IMR-90 (cell line): ENCODE measurements at regions not wholly inside any gene's neighbourhood (a gene's known extent, or its start where the extent isn't known, plus 50 kb on each side); places are given as distances from the start of the nearest gene placed in this dataset.

ENCODE experiments used
- ATAC-seq: fragments of 200-7000 bp; cut with Tn5 transposase; 2 replicates; pipeline ENCODE4 v1.9.1; 2020; ENCODE audit warnings: low read depth, mild to moderate bottlenecking, moderate library complexity
- BruUV-seq: library from RNA; stranded (reverse); fragments of 400-500 nt; replicated peaks from 2 replicates; lab custom pipeline; 2021; lab: Mats Ljungman, UMichigan
- CTCF ChIA-PET: fragments of 300-600 bp; formaldehyde crosslinking; extraction: SDS; loops from one replicate; lab custom pipeline; 2021; ENCODE audit warnings: antibody characterized with exemption; lab: Yijun Ruan, JAX
- POLR2A ChIA-PET: fragments of 300-600 bp; sonication (Branson Sonifier 250); formaldehyde crosslinking; loops from one replicate; lab custom pipeline; 2022; ENCODE audit warnings: antibody characterized with exemption; ENCODE audit not compliant: unreplicated experiment; lab: Charles Lee
- DNase-seq: peaks from one replicate; pipeline ENCODE4 v3.0.0; 2013
- H2AFZ ChIP-seq: replicated peaks from 2 replicates; pipeline ENCODE3; 2013; ENCODE audit warnings: low read length, mild to moderate bottlenecking; ENCODE audit not compliant: poor library complexity
- H2AK5ac ChIP-seq: 2 replicates; pipeline ENCODE4 v1.6.1; 2013; ENCODE audit warnings: low read depth, low read length, inconsistent platforms
- H2AK9ac ChIP-seq: replicated peaks from 2 replicates; pipeline ENCODE3; 2013; ENCODE audit warnings: mild to moderate bottlenecking, low read depth, low read length, moderate library complexity; ENCODE audit not compliant: poor library complexity
- H2BK120ac ChIP-seq: 2 replicates; pipeline ENCODE4 v1.6.1; 2013; ENCODE audit warnings: low read depth, low read length, inconsistent platforms
- H2BK15ac ChIP-seq: 3 replicates; pipeline ENCODE4 v1.6.1; 2013; ENCODE audit warnings: low read depth, low read length, inconsistent platforms
- H2BK20ac ChIP-seq: 2 replicates; pipeline ENCODE4 v1.6.1; 2013; ENCODE audit warnings: low read depth, mild to moderate bottlenecking, inconsistent platforms, low read length, moderate library complexity
- H2BK5ac ChIP-seq: 2 replicates; pipeline ENCODE4 v1.6.1; 2013; ENCODE audit warnings: mild to moderate bottlenecking, low read depth, low read length, inconsistent platforms; ENCODE audit not compliant: poor library complexity, severe bottlenecking
- H3K14ac ChIP-seq: replicated peaks from 2 replicates; pipeline ENCODE4 v1.6.1; 2013; ENCODE audit warnings: low read depth, low read length, inconsistent platforms
- H3K18ac ChIP-seq: 2 replicates; pipeline ENCODE4 v1.6.1; 2013; ENCODE audit warnings: low read depth, low read length, control low read depth
- H3K23ac ChIP-seq: 2 replicates; pipeline ENCODE4 v1.6.1; 2013; ENCODE audit warnings: low read depth, low read length, inconsistent platforms
- H3K27ac ChIP-seq: 2 replicates; pipeline ENCODE4 v1.5.1; 2013; ENCODE audit warnings: mild to moderate bottlenecking, control low read depth, low read length; ENCODE audit not compliant: insufficient read depth
- H3K27me3 ChIP-seq: 2 replicates; pipeline ENCODE4 v1.6.1; 2013; ENCODE audit warnings: low read length; ENCODE audit not compliant: control insufficient read depth, insufficient read depth
- H3K36me3 ChIP-seq: 2 replicates; pipeline ENCODE4 v1.6.1; 2013; ENCODE audit warnings: low read length, mixed read lengths; ENCODE audit not compliant: control insufficient read depth, insufficient read depth
- H3K4ac ChIP-seq: 2 replicates; pipeline ENCODE4 v1.6.1; 2013; ENCODE audit warnings: low read depth, low read length, inconsistent platforms
- H3K4me1 ChIP-seq: 2 replicates; pipeline ENCODE4 v1.6.1; 2013; ENCODE audit warnings: low read length, mixed read lengths; ENCODE audit not compliant: control insufficient read depth, insufficient read depth
- H3K4me2 ChIP-seq: 2 replicates; pipeline ENCODE4 v1.6.1; 2013; ENCODE audit warnings: low read depth, mild to moderate bottlenecking, control low read depth, low read length, moderate library complexity
- H3K4me3 ChIP-seq: 2 replicates; pipeline ENCODE4 v1.5.1; 2013; ENCODE audit warnings: low read depth, mild to moderate bottlenecking, control low read depth, low read length, moderate library complexity; ENCODE audit not compliant: insufficient read depth
- H3K56ac ChIP-seq: 2 replicates; pipeline ENCODE4 v1.6.1; 2013; ENCODE audit warnings: low read length, inconsistent platforms; ENCODE audit not compliant: insufficient read depth; ENCODE audit errors: extremely low read depth
- H3K79me1 ChIP-seq, 2 experiments: 2 replicates each; pipeline ENCODE4 v1.6.1; 2013; ENCODE audit warnings: low read length in 2 of 2, inconsistent platforms in 1 of 2, low read depth in 1 of 2
- H3K9ac ChIP-seq: 2 replicates; pipeline ENCODE4 v1.6.1; 2013; ENCODE audit warnings: low read depth, low read length, control low read depth
- H3K9me1 ChIP-seq: 2 replicates; pipeline ENCODE4 v1.6.1; 2013; ENCODE audit warnings: low read length, inconsistent platforms; ENCODE audit not compliant: insufficient read depth
- H3K9me3 ChIP-seq: 2 replicates; pipeline ENCODE4 v1.6.1; 2013; ENCODE audit warnings: low read length; ENCODE audit not compliant: control insufficient read depth, insufficient read depth
- H4K20me1 ChIP-seq: 2 replicates; pipeline ENCODE4 v1.6.1; 2013; ENCODE audit warnings: low read length, inconsistent platforms; ENCODE audit not compliant: insufficient read depth
- H4K5ac ChIP-seq: 2 replicates; pipeline ENCODE4 v1.6.1; 2013; ENCODE audit warnings: mild to moderate bottlenecking, low read depth, low read length, control low read depth
- H4K8ac ChIP-seq, 2 experiments: 2 replicates each; pipeline ENCODE4 v1.6.1; 2013; ENCODE audit warnings: low read depth in 2 of 2, low read length in 2 of 2, control low read depth in 1 of 2, inconsistent platforms in 1 of 2
- H4K91ac ChIP-seq: 2 replicates; pipeline ENCODE4 v1.6.1; 2013; ENCODE audit warnings: low read depth, low read length, inconsistent platforms; ENCODE audit not compliant: insufficient read depth
- BHLHE40 ChIP-seq: fragments of 150-350 bp; IDR thresholded peaks from 2 replicates; pipeline ENCODE4 v1.6.1; 2016; ENCODE audit warnings: mild to moderate bottlenecking, low read depth, low read length
- CEBPB ChIP-seq: IDR thresholded peaks from 2 replicates; pipeline ENCODE4 v1.6.1; 2012; ENCODE audit warnings: low read depth, low read length, improper control_type of control experiment
- CHD1 ChIP-seq: IDR thresholded peaks from 2 replicates; pipeline ENCODE4 v1.6.1; 2012; ENCODE audit warnings: low read depth, low read length, improper control_type of control experiment
- CTCF ChIP-seq: conservative IDR thresholded peaks from 2 replicates; pipeline ENCODE4 v1.5.1; 2012; ENCODE audit warnings: mild to moderate bottlenecking, low read depth, low read length, improper control_type of control experiment
- ELK1 ChIP-seq: fragments of 150-350 bp; IDR thresholded peaks from 2 replicates; pipeline ENCODE4 v1.6.1; 2016; ENCODE audit warnings: low read depth, mild to moderate bottlenecking, low read length, moderate library complexity, borderline replicate concordance
- FOS ChIP-seq: fragments of 150-350 bp; IDR thresholded peaks from 2 replicates; pipeline ENCODE4 v1.6.1; 2016; ENCODE audit warnings: low read depth, low read length
- MAFK ChIP-seq: IDR thresholded peaks from 2 replicates; pipeline ENCODE4 v1.6.1; 2012; ENCODE audit warnings: low read depth, low read length, improper control_type of control experiment
- MAZ ChIP-seq: IDR thresholded peaks from 2 replicates; pipeline ENCODE4 v1.6.1; 2012; ENCODE audit warnings: low read depth, mild to moderate bottlenecking, low read length, improper control_type of control experiment, moderate library complexity, borderline replicate concordance
- MXI1 ChIP-seq: IDR thresholded peaks from 2 replicates; pipeline ENCODE4 v1.6.1; 2012; ENCODE audit warnings: low read depth, mild to moderate bottlenecking, low read length, moderate library complexity, borderline replicate concordance
- NFE2L2 ChIP-seq: fragments of 150-350 bp; IDR thresholded peaks from 2 replicates; pipeline ENCODE4 v1.6.1; 2016; ENCODE audit warnings: low read depth, mild to moderate bottlenecking, low read length
- POLR2A ChIP-seq: IDR thresholded peaks from 2 replicates; pipeline ENCODE4 v1.6.1; 2012; ENCODE audit warnings: mild to moderate bottlenecking, low read depth, low read length
- RAD21 ChIP-seq: IDR thresholded peaks from 2 replicates; pipeline ENCODE4 v1.6.1; 2012; ENCODE audit warnings: low read length, improper control_type of control experiment
- RFX5 ChIP-seq: IDR thresholded peaks from 2 replicates; pipeline ENCODE4 v1.8.0; 2012; ENCODE audit warnings: low read depth, mild to moderate bottlenecking, low read length, moderate library complexity
- SMC3 ChIP-seq: fragments of 150-350 bp; IDR thresholded peaks from 2 replicates; pipeline ENCODE4 v1.6.1; 2016; ENCODE audit warnings: low read depth, mild to moderate bottlenecking, antibody characterized with exemption, low read length, moderate library complexity
- USF2 ChIP-seq: fragments of 150-350 bp; IDR thresholded peaks from 2 replicates; pipeline ENCODE4 v1.6.1; 2017; ENCODE audit warnings: mild to moderate bottlenecking, antibody characterized with exemption, low read length, low read depth
- WGBS, 2 experiments: methylation state at CpG; one replicate each; pipeline versions ENCODE4 v1.1.5 to v1.1.7; 2013; ENCODE audit warnings: missing lambda C conversion rate in 2 of 2; ENCODE audit not compliant: insufficient read length in 1 of 2; ENCODE audit errors: extremely low coverage in 2 of 2; 5-methylcytosine and 5-hydroxymethylcytosine counted together
- dilution Hi-C: fragments of 300-500 bp; cut with HindIII; formaldehyde crosslinking; loops from one replicate; pipeline ENCODE4 v1.14.3; 2018; ENCODE audit warnings: low sequenced_read_pairs; ENCODE audit not compliant: unreplicated experiment
- in situ Hi-C: fragments of 300-500 bp; cut with MboI; formaldehyde crosslinking; loops from 3 replicates; pipeline ENCODE4 v1.14.3; 2019; ENCODE audit warnings: low sequenced_read_pairs, inconsistent platforms, mixed read lengths
- intact Hi-C: fragments of 100-400 bp; cut with micrococcal nuclease; formaldehyde crosslinking; loops from 2 replicates; pipeline ENCODE4 v1.10.0; 2022

- Histone ChIP-seq H2AK9ac (no peak overlapping the region), H3K9me1 (no peaks in the 10 kb centered on the region), H3K79me1 (no peaks in the 10 kb centered on the region), H2AFZ (no peak overlapping the region), H3K4me1 (no peaks in the 10 kb centered on the region), H2BK5ac (no peak overlapping the region), H3K18ac (no peak overlapping the region), H3K4me2 (no peak overlapping the region), H3K23ac (no peak overlapping the region), H3K14ac (no peak overlapping the region), H3K4me3 (no peak overlapping the region), H2BK20ac (no peak overlapping the region), H3K36me3 (no peaks in the 10 kb centered on the region), H3K9ac (no peak overlapping the region), H2AK5ac (no peak overlapping the region), H3K4ac (no peak overlapping the region), H2BK15ac (no peak overlapping the region), H4K5ac (no peak overlapping the region), H3K9me3 (0 out of 2 replicates have a peak, but pooled peaks cover 1% of the 10 kb centered on the region), H4K8ac (no peak overlapping the region), H2BK120ac (no peak overlapping the region), H3K27ac (no peak overlapping the region), H4K20me1 (no peaks in the 10 kb centered on the region), H3K27me3 (no peaks in the 10 kb centered on the region), H4K91ac (no peak overlapping the region), H3K56ac (no peak overlapping the region)
- intact Hi-C loops (no loop called here), dilution Hi-C loops (no loop called here), in situ Hi-C loops (no loop called here)
- ATAC-seq (no peak), DNase-seq (no peak)
- no TSS peak for BruUV-seq
- POLR2A ChIA-PET: no interaction called here
- 60% methylated on average over 12 of the region's 21 CpGs; no CpG with 5 or more reads in 1 of the 2 experiments for WGBS, 2 experiments
- CTCF ChIA-PET: no interaction called here
- TF ChIP-seq FOS (no peak), SMC3 (no peak), ELK1 (no peak), CTCF (no peak), RFX5 (no peak), BHLHE40 (no peak), MXI1 (no peak), CEBPB (no peak), CHD1 (no peak), MAZ (no peak), POLR2A (no peak), MAFK (no peak), RAD21 (no peak), USF2 (no peak), NFE2L2 (no peak)
These were observed 87.0 kb upstream of the CCNH start for GRCh38 chr5:87499478-87500410.
